GM10248 (cell line): ENCODE measurements at regions not wholly inside any gene's neighbourhood (a gene's known extent, or its start where the extent isn't known, plus 50 kb on each side); places are given as distances from the start of the nearest gene placed in this dataset.
"Not testable (repeated sequence)": the region's sequence is repeated elsewhere in the genome, so short reads cannot be mapped to it uniquely, and the experiment has no call there.

Experiments
- CTCF ChIA-PET: fragments of 300-600 bp; sonication (Branson Sonifier 250); formaldehyde crosslinking; extraction: SDS; loops from one replicate; lab custom pipeline; 2021; ENCODE audit warnings: antibody characterized with exemption; lab: Yijun Ruan, JAX
- POLR2A ChIA-PET: fragments of 350-650 bp; sonication (Branson Sonifier 250); formaldehyde crosslinking; extraction: SDS; loops from one replicate; lab custom pipeline; 2020; ENCODE audit warnings: antibody characterized with exemption; lab: Yijun Ruan, JAX
- DNase-seq: peaks from one replicate; pipeline ENCODE4 v3.0.0; 2012; ENCODE audit errors: extremely low spot score
- CTCF ChIP-seq: IDR thresholded peaks from 2 replicates; pipeline ENCODE4 v1.5.1; 2012; ENCODE audit warnings: mild to moderate bottlenecking, low read depth; ENCODE audit errors: extremely low read depth, missing control alignments, control extremely low read depth

- ChIA-PET CTCF (no interaction called here), POLR2A (no interaction called here)
- TF ChIP-seq CTCF = no peak
- no peak for DNase-seq
Measured at GRCh38 chr7:94183891-94184290, 179.7 kb upstream of the BET1 start.

DNA sequence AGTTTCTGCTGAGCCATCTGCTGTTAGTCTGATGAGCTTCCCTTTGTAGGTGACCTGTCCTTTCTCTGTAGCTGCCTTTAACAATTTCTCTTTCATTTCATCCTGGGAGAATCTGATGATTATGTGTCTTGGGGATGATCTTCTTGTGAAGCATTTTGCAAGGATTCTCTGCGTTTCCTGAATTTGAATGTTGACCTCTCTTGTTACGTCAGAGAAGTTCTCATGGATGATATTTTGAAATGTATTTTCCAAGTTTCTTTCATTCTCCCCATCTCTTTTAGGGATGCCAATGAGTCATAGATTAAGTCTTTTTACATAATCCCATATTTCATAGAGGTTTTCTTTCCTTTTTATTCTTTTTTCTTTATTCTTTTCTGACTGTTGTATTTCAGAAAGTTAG is 184.2 kb upstream of the BET1 start:
- no peak for DNase-seq
- no peak for TF ChIP-seq CTCF
- CTCF ChIA-PET = no interaction called here
- POLR2A ChIA-PET = no interaction called here

- POLR2A ChIA-PET = no interaction called here
- no peak for DNase-seq
- CTCF ChIA-PET = no interaction called here
- TF ChIP-seq CTCF = no peak
Measured at GRCh38 chr7:94190599-94191061, 186.5 kb upstream of the BET1 start.

DNA sequence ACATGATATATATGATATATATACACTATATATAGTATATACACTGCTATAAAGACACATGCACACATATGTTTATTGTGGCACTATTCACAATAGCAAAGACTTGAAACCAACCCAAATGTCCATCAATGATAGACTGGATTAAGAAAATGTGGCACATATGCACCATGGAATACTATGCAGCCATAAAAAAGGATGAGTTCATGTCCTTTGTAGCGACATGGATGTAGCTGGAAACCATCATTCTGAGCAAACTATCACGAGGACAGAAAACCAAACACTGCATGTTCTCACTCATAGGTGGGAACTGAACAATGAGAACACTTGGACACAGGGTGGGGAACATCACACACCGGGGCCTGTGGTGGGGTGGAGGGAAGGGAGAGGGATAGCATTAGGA is 190.3 kb upstream of the BET1 start:
- POLR2A ChIA-PET, DNase-seq, CTCF ChIA-PET: not testable (repeated sequence)

DNA sequence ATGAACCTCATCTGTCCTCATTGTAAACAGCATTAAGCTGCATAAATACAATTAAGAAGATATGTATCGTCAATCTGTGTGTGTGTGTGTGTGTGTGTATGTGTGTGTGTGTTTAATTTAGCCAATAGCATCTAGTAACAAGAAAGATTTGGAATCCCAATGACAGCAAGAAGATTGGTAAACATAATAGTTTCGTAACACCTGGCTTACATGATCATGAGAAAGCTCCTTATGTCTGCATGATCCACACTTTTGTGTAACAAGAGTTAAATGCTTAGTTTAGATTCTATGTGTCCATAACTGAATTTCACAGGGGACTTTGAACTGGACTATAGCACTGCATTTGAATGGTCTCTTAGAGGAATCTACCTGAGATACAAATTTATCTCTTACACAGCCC is 191.0 kb upstream of the BET1 start:
- no peak for DNase-seq
- CTCF ChIA-PET = interaction anchor here (1.2 kb wide), 1 partner anchor 10 kb away, joined by 3 read pairs; no protein-coding TSS in a partner anchor
- POLR2A ChIA-PET = no interaction called here
- TF ChIP-seq CTCF = no peak

- DNase-seq = no peak
- no peak for TF ChIP-seq CTCF
- ChIA-PET POLR2A (no interaction called here), CTCF (interaction anchor here (1.2 kb wide), 1 partner anchor 10 kb away, joined by 3 read pairs; no protein-coding TSS in a partner anchor)
Measured at GRCh38 chr7:94195813-94196212, 191.7 kb upstream of the BET1 start.

- ChIA-PET POLR2A (no interaction called here), CTCF (interaction anchor here (1.0 to 1.9 kb wide), 5 partner anchors 10 to 27 kb away, joined by 3 to 6 read pairs (median 4); no protein-coding TSS in a partner anchor)
- TF ChIP-seq CTCF = no peak
- no peak for DNase-seq
Measured at GRCh38 chr7:94205529-94205928, 189.2 kb upstream of the COL1A2 start.
